ENCODE measurements at regions not wholly inside any gene's neighbourhood (a gene's known extent, or its start where the extent isn't known, plus 50 kb on each side); places are given as distances from the start of the nearest gene placed in this dataset.

DNA sequence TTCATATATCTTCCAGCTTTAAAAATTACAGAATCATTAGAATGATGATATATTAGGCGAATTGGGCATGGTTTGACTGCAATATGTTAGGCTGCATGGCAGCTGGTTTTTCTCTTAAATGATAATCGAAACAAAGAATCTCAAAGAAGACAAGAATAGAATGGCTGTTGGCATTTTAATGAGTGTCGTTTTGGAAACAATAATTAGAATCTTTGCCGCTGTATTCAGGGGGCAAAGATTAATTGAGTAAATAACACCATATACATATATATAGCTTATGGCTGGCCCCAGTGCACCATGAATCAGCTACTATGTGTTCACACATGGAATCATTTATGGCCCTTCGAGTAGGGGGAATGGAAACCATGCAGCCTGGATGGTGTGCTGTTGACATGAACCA lies 216.2 kb downstream of the RNF144B start:
- H3K27me3 ChIP-seq (ENCODE audit: control insufficient read depth, low read length): peaks cover 3% of the 10 kb centered on the region; the same call in 1 of the 2 replicates
- H3K4me1 ChIP-seq (ENCODE audit: control insufficient read depth, low read length): no peaks in the 10 kb centered on the region
- no peaks in the 10 kb centered on the region for H3F3A ChIP-seq (ENCODE audit: control insufficient read depth, insufficient read depth)
- H3K27ac ChIP-seq (ENCODE audit: low read depth, low read length): no peak overlapping the region
- no peak overlapping the region for H3K4me2 ChIP-seq (ENCODE audit: low read length)
- H3K9me3 ChIP-seq (ENCODE audit: control insufficient read depth, insufficient read depth, low read length): no peaks in the 10 kb centered on the region
- H3K4me3 ChIP-seq (ENCODE audit: low read length): no peak overlapping the region
- no peaks in the 10 kb centered on the region for H4K20me1 ChIP-seq (ENCODE audit: control insufficient read depth, insufficient read depth, low read depth, low read length)
- H3K9me2 ChIP-seq (replicated peaks; ENCODE audit: control insufficient read depth, low read length): no peaks in the 10 kb centered on the region
- H3K79me2 ChIP-seq (ENCODE audit: control insufficient read depth, low read length): no peaks in the 10 kb centered on the region
- TF ChIP-seq, protein P1, sequence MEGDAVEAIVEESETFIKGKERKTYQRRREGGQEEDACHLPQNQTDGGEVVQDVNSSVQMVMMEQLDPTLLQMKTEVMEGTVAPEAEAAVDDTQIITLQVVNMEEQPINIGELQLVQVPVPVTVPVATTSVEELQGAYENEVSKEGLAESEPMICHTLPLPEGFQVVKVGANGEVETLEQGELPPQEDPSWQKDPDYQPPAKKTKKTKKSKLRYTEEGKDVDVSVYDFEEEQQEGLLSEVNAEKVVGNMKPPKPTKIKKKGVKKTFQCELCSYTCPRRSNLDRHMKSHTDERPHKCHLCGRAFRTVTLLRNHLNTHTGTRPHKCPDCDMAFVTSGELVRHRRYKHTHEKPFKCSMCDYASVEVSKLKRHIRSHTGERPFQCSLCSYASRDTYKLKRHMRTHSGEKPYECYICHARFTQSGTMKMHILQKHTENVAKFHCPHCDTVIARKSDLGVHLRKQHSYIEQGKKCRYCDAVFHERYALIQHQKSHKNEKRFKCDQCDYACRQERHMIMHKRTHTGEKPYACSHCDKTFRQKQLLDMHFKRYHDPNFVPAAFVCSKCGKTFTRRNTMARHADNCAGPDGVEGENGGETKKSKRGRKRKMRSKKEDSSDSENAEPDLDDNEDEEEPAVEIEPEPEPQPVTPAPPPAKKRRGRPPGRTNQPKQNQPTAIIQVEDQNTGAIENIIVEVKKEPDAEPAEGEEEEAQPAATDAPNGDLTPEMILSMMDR (IDR thresholded peaks at IDR 0.05; ENCODE audit: low read depth, low read length, poor library complexity, severe bottlenecking): no peak
- TF ChIP-seq EZH2phosphoT487 (IDR thresholded peaks at IDR 0.05; ENCODE audit: borderline replicate concordance, low read length): no peak
- H3K36me3 ChIP-seq (ENCODE audit: control insufficient read depth, low read length): no peaks in the 10 kb centered on the region

DNA sequence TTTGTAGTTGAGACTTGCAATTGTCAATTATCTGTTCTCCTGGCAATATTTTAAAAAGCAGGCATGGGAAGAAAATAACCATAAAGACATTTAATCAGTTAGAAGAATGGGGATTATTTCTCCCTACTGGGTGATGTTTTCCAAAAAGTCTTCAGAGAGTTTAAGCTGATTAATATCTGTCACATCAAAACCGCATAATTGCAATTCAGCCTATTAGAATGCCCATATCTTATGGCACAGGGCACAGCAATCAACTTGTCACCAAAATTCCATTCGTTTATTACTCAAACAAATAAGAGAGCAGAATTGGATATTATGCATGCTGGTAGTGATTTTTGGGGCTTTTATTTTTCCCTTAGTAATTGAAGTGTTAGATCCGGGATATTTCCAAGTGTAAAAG lies 218.7 kb downstream of the RNF144B start:
- TF ChIP-seq, protein P1 (IDR thresholded peaks at IDR 0.05; ENCODE audit: low read depth, low read length, poor library complexity, severe bottlenecking): no peak
- no peak for TF ChIP-seq EZH2phosphoT487 (IDR thresholded peaks at IDR 0.05; ENCODE audit: borderline replicate concordance, low read length)
- H3K4me1 ChIP-seq (ENCODE audit: control insufficient read depth, low read length): no peaks in the 10 kb centered on the region
- H3K9me3 ChIP-seq (ENCODE audit: control insufficient read depth, insufficient read depth, low read length): no peaks in the 10 kb centered on the region
- H3K27ac ChIP-seq (ENCODE audit: low read depth, low read length): no peak overlapping the region
- H3K36me3 ChIP-seq (ENCODE audit: control insufficient read depth, low read length): no peaks in the 10 kb centered on the region
- no peaks in the 10 kb centered on the region for H3K9me2 ChIP-seq (replicated peaks; ENCODE audit: control insufficient read depth, low read length)
- H4K20me1 ChIP-seq (ENCODE audit: control insufficient read depth, insufficient read depth, low read depth, low read length): no peaks in the 10 kb centered on the region
- H3K79me2 ChIP-seq (ENCODE audit: control insufficient read depth, low read length): no peaks in the 10 kb centered on the region
- peaks cover 3% of the 10 kb centered on the region; the same call in 1 of the 2 replicates for H3K27me3 ChIP-seq (ENCODE audit: control insufficient read depth, low read length)
- H3F3A ChIP-seq (ENCODE audit: control insufficient read depth, insufficient read depth): no peaks in the 10 kb centered on the region
- no peak overlapping the region for H3K4me3 ChIP-seq (ENCODE audit: low read length)
- H3K4me2 ChIP-seq (ENCODE audit: low read length): no peak overlapping the region

DNA sequence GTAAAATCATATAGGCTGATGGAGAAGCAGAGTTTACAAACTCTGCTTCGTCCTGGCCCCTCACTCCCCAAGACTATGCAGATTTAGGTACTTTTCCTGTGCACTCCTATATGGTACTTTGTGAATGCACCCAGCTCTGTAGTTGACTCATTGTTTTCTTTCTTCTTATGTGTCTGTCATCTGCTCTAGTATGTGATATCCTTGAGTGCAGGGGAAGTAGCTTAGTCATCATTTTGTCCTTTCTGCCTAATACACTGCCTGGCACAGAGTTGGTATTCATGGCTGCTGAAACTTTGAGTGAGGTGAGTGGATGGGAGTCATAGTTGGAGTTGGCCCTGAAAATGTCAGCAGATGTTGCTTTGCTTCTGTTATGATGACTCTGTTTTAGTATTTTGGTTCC lies 222.6 kb downstream of the RNF144B start:
- peaks cover 14% of the 10 kb centered on the region for H3K27me3 ChIP-seq (ENCODE audit: control insufficient read depth, low read length)
- no peaks in the 10 kb centered on the region for H3K9me2 ChIP-seq (replicated peaks; ENCODE audit: control insufficient read depth, low read length)
- TF ChIP-seq, protein P1 (IDR thresholded peaks at IDR 0.05; ENCODE audit: low read depth, low read length, poor library complexity, severe bottlenecking): no peak
- TF ChIP-seq EZH2phosphoT487 (IDR thresholded peaks at IDR 0.05; ENCODE audit: borderline replicate concordance, low read length): no peak
- no peaks in the 10 kb centered on the region for H3F3A ChIP-seq (ENCODE audit: control insufficient read depth, insufficient read depth)
- H3K4me1 ChIP-seq (ENCODE audit: control insufficient read depth, low read length): no peaks in the 10 kb centered on the region
- H3K4me2 ChIP-seq (ENCODE audit: low read length): no peak overlapping the region
- H3K9me3 ChIP-seq (ENCODE audit: control insufficient read depth, insufficient read depth, low read length): no peaks in the 10 kb centered on the region
- no peaks in the 10 kb centered on the region for H4K20me1 ChIP-seq (ENCODE audit: control insufficient read depth, insufficient read depth, low read depth, low read length)
- H3K27ac ChIP-seq (ENCODE audit: low read depth, low read length): no peak overlapping the region
- H3K4me3 ChIP-seq (ENCODE audit: low read length): no peak overlapping the region
- no peaks in the 10 kb centered on the region for H3K36me3 ChIP-seq (ENCODE audit: control insufficient read depth, low read length)
- no peaks in the 10 kb centered on the region for H3K79me2 ChIP-seq (ENCODE audit: control insufficient read depth, low read length)
